ENCODE measurements at regions not wholly inside any gene's neighbourhood (a gene's known extent, or its start where the extent isn't known, plus 50 kb on each side); places are given as distances from the start of the nearest gene placed in this dataset.
A peak's percentile ranks its signal among the peaks of the same experiment; 100 is the strongest.

DNA sequence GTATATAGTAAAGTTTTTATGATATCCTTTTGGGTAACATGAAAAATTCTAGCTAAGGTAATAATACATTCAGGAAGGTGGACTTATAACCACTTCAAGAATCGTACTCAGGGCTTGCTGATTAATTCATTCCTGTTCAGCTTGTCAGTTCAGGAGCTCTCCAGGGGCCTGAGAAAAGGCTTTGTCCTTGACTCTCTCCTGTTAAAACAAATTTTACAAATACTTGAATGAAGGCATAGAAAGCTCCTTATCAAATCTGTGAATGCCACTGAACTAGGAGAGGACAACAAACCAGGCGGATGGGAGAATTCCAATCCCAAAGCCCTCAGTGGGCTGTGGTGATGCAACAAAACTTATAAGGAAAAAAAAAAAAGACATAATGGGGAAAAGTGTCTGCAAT lies 354.5 kb upstream of the ZMIZ1 start:
- no peak for DNase-seq (ENCODE audit: low spot score)
- no peak overlapping the region for H3K27ac ChIP-seq
- TF ChIP-seq, protein P1, sequence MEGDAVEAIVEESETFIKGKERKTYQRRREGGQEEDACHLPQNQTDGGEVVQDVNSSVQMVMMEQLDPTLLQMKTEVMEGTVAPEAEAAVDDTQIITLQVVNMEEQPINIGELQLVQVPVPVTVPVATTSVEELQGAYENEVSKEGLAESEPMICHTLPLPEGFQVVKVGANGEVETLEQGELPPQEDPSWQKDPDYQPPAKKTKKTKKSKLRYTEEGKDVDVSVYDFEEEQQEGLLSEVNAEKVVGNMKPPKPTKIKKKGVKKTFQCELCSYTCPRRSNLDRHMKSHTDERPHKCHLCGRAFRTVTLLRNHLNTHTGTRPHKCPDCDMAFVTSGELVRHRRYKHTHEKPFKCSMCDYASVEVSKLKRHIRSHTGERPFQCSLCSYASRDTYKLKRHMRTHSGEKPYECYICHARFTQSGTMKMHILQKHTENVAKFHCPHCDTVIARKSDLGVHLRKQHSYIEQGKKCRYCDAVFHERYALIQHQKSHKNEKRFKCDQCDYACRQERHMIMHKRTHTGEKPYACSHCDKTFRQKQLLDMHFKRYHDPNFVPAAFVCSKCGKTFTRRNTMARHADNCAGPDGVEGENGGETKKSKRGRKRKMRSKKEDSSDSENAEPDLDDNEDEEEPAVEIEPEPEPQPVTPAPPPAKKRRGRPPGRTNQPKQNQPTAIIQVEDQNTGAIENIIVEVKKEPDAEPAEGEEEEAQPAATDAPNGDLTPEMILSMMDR (IDR thresholded peaks at IDR 0.05): no peak
- H3K4me3 ChIP-seq: no peak overlapping the region

DNA sequence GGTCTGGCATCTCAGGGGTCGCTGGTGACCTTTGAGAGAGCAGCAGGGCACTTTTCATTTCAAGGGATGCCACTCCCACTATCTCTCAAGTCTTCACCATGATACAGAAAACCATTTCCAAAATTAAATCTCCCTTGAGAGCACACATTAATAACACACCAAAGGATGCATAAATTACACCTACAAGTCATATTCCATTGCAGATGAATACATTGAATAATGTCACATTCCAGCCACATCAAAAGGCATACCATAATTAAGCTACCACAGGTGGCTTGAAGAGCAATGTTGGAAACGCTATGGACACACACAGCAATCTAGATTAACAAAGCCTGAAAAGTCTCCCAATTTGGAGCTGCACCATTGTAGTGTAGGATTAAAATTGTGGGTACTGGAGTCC lies 353.3 kb upstream of the ZMIZ1 start:
- Histone ChIP-seq H3K27ac (no peak overlapping the region), H3K4me3 (no peak overlapping the region)
- DNase-seq (ENCODE audit: low spot score): no peak
- TF ChIP-seq, protein P1 (IDR thresholded peaks at IDR 0.05): no peak

DNA sequence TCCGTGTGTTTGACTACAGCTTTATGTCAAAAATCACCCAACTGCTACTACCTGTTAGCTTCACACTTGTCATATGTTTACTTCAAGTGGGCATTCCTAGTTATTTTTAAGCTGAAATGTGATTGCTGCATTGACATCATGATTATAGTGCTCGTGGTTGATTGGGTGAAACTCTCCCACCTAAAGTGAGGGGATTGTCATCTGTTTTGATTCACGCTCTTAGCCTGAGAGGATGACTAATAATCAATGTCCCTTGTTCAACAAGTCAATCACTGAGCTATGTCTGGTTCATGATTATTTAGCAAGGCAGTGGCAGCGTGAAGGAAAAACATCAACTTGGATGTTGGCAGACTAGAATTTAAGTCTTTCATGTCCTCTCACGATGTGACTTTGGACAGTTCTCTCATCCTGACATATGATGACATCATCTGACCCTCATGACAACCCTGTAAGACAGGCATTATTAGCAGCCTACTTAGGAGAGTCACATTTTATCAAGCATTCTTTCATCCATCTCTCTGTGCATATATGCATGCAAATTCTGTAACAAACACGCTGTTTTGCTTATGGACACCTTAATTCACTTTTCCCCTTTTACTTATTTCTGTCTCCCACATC lies 352.6 kb upstream of the ZMIZ1 start:
- no peak overlapping the region for H3K27ac ChIP-seq
- DNase-seq (ENCODE audit: low spot score): no peak
- TF ChIP-seq, protein P1 (IDR thresholded peaks at IDR 0.05): no peak

DNA sequence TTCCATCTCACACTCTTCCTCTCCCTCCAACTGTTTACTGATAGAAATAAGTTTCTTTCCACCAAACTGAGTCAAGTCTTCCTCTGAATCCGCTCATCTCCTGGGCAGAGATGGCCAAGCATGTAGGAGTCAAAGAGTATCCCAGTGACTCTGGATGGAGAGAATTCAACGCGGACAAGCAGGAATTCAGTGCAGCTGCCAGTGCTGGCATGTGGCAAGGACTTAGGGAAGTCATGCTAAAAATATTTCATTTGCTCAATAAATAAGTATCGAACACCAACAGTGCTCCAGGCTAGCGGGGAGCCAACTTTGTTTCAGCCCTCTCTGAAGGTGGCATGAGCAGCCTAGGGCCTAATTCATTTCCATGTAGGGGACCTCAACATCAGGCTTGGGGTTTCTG lies 351.6 kb upstream of the ZMIZ1 start:
- DNase-seq (ENCODE audit: low spot score): peak; percentile 58
- H3K4me3 ChIP-seq: no peak overlapping the region
- H3K27ac ChIP-seq: peak overlapping the region in 1 of 2 donors; percentile 48
- TF ChIP-seq, protein P1 (IDR thresholded peaks at IDR 0.05): no peak

More for the DNA sequence above, 352.6 kb upstream of the ZMIZ1 start:
- H3K4me3 ChIP-seq: no peak overlapping the region

DNA sequence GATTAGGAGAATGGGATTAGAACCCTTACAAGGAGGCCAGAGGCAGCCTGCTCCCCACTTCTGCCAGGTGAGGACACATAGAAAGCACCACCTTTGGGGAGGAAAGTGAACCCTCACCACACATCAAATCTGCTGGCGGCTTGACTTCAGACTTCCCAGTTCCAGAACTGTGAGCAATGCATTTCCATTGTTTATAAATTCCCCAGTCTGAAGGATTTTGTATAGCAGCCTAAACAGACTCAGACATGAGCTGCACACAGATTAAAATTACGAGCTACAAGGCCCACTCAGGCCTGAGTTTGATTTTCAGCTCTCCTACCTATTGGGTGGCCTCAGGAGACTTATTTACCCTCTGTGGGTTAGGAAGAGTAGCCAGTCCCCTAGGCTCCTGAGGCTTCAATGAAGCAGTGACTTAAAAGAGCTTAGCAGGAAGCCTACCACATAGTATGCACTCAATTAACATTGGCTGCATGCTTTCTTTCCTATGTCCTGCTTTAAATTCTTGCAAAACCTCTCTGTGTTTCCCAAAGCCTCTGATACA lies 350.7 kb upstream of the ZMIZ1 start:
- TF ChIP-seq, protein P1 (IDR thresholded peaks at IDR 0.05): no peak
- peak; percentile 41 for DNase-seq (ENCODE audit: low spot score)
- H3K27ac ChIP-seq: no peak overlapping the region
- no peak overlapping the region for H3K4me3 ChIP-seq

DNA sequence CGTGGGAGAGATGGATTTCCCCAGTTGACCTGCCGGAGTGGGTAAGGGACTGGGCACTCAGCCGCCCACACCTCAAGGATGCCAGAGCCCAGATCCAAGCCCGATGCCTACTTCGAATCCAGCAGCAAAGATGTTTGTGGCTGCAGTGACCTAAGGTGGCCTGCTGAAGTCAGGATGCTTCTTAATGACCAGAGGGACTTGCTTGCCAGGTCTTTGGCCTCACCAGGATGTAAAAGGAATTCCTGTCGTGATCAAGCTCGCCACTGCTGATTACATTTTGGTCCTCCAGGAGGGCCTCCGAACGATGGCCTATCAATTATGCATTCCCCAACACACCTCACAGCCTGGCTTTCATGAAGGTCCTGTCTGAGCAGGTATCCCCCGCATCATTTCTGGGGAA lies 349.5 kb upstream of the ZMIZ1 start:
- no peak overlapping the region for H3K27ac ChIP-seq
- TF ChIP-seq, protein P1 (IDR thresholded peaks at IDR 0.05): no peak
- DNase-seq (ENCODE audit: low spot score): peak; percentile 65
- no peak overlapping the region for H3K4me3 ChIP-seq

DNA sequence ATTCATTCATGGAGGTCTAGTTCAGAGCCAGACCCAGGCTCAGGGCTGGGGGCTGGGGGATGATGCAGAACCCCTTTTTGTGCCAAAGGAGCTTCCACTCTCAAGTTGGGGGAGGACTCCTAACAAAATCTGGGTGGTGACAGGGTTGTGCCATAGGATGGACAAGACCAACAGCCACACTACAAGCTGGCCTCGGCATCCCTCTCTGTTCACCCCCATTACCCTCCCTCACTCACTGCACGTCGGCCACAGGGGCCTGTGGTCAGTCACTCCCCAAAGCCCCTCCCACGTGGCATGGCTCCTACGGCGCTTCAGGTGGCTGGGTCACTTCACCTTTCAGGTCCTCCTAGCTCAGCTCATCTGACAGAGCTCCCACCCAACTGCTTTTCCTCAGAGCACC lies 348.7 kb upstream of the ZMIZ1 start:
- DNase-seq (ENCODE audit: low spot score): peak; percentile 54
- no peak overlapping the region for H3K27ac ChIP-seq
- TF ChIP-seq, protein P1 (IDR thresholded peaks at IDR 0.05): no peak
- H3K4me3 ChIP-seq: no peak overlapping the region

Data from coronary artery (tissue), 2 donors.